Neural crest cell (in vitro differentiated cells): ENCODE measurements at regions not wholly inside any gene's neighbourhood (a gene's known extent, or its start where the extent isn't known, plus 50 kb on each side); places are given as distances from the start of the nearest gene placed in this dataset.

Source experiments
- DNase-seq: peaks from one replicate; pipeline ENCODE4 v3.0.0; 2021; ENCODE audit warnings: low read depth, mixed read lengths, low spot score
- H3K27ac Mint-ChIP-seq: one replicate; pipeline ENCODE4 v1.8.0; 2021; ENCODE audit warnings: mild to moderate bottlenecking, mixed read lengths; ENCODE audit not compliant: unreplicated experiment
- H3K27me3 Mint-ChIP-seq: 2 replicates; pipeline ENCODE4 v1.8.0; 2021; ENCODE audit warnings: low read depth, mild to moderate bottlenecking, mixed read lengths
- H3K36me3 Mint-ChIP-seq: 2 replicates; pipeline ENCODE4 v1.8.0; 2021; ENCODE audit warnings: low read depth, mild to moderate bottlenecking, mixed read lengths
- H3K4me1 Mint-ChIP-seq: 2 replicates; pipeline ENCODE4 v1.8.0; 2021; ENCODE audit warnings: mixed read lengths
- H3K4me3 Mint-ChIP-seq: one replicate; pipeline ENCODE4 v1.8.0; 2021; ENCODE audit warnings: mild to moderate bottlenecking, mixed read lengths
- H3K9me3 Mint-ChIP-seq: 2 replicates; pipeline ENCODE4 v1.8.0; 2021; ENCODE audit warnings: mixed read lengths
- CTCF ChIP-seq: fragments of 200-600 bp; sonication (generic); conservative IDR thresholded peaks from 2 replicates; pipeline ENCODE4 v1.5.0; 2021; ENCODE audit warnings: antibody characterized with exemption, mild to moderate bottlenecking

- Mint-ChIP-seq H3K27ac (no peak overlapping the region), H3K4me3 (no peak overlapping the region), H3K27me3 (no peaks in the 10 kb centered on the region), H3K9me3 (peaks cover 4% of the 10 kb centered on the region), H3K4me1 (no peaks in the 10 kb centered on the region), H3K36me3 (peaks cover 3% of the 10 kb centered on the region)
- DNase-seq, result no peak
- TF ChIP-seq CTCF, result no peak
Measured at GRCh38 chr5:126707080-126707479, 69.9 kb upstream of the LMNB1 start.

- Mint-ChIP-seq H3K4me1 (peaks cover 7% of the 10 kb centered on the region), H3K4me3 (no peak overlapping the region), H3K27me3 (no peaks in the 10 kb centered on the region), H3K9me3 (no peaks in the 10 kb centered on the region), H3K36me3 (peaks cover 2% of the 10 kb centered on the region), H3K27ac (no peak overlapping the region)
- TF ChIP-seq CTCF, result no peak
- no peak for DNase-seq
Measured at GRCh38 chr5:126715765-126716164, 61.2 kb upstream of the LMNB1 start.

- Mint-ChIP-seq H3K27me3 (no peaks in the 10 kb centered on the region), H3K9me3 (no peaks in the 10 kb centered on the region), H3K4me1 (peaks cover 7% of the 10 kb centered on the region), H3K27ac (no peak overlapping the region), H3K36me3 (peaks cover 2% of the 10 kb centered on the region), H3K4me3 (no peak overlapping the region)
- TF ChIP-seq CTCF, result no peak
- no peak for DNase-seq
Measured at GRCh38 chr5:126716861-126717260, 60.1 kb upstream of the LMNB1 start.

GRCh38 chr5:126718236-126718868, 58.6 kb upstream of the LMNB1 start:
- H3K36me3 Mint-ChIP-seq, result peaks cover under 1% of the 10 kb centered on the region
- no peak overlapping the region for H3K4me3 Mint-ChIP-seq
- no peak for DNase-seq
- H3K27ac Mint-ChIP-seq, result peak overlapping the region; percentile 1
- H3K4me1 Mint-ChIP-seq, result peaks cover 7% of the 10 kb centered on the region
- no peaks in the 10 kb centered on the region for H3K9me3 Mint-ChIP-seq
- no peak for TF ChIP-seq CTCF
- no peaks in the 10 kb centered on the region for H3K27me3 Mint-ChIP-seq

- TF ChIP-seq CTCF, result no peak
- DNase-seq, result no peak
- peaks cover 7% of the 10 kb centered on the region for H3K4me1 Mint-ChIP-seq
- H3K36me3 Mint-ChIP-seq, result no peaks in the 10 kb centered on the region
- peaks cover 2% of the 10 kb centered on the region for H3K9me3 Mint-ChIP-seq
- H3K27ac Mint-ChIP-seq, result no peak overlapping the region
- no peaks in the 10 kb centered on the region for H3K27me3 Mint-ChIP-seq
- no peak overlapping the region for H3K4me3 Mint-ChIP-seq
Measured at GRCh38 chr5:126720369-126720768, 56.6 kb upstream of the LMNB1 start.
